MCF 10A (cell line): ENCODE measurements at regions not wholly inside any gene's neighbourhood (a gene's known extent, or its start where the extent isn't known, plus 50 kb on each side); places are given as distances from the start of the nearest gene placed in this dataset.

Source experiments
- BruUV-seq: library from RNA; stranded (reverse); fragments of 400-500 nt; replicated peaks from 2 replicates; lab custom pipeline; 2021; lab: Mats Ljungman, UMichigan
- CTCF ChIA-PET: fragments of 300-600 bp; sonication (Branson Sonifier 250); formaldehyde crosslinking; extraction: SDS; loops from one replicate; lab custom pipeline; 2021; ENCODE audit warnings: antibody characterized with exemption, inconsistent platforms; lab: Yijun Ruan, JAX
- POLR2A ChIA-PET: fragments of 300-600, 350-650 bp; sonication (Branson Sonifier 250); formaldehyde crosslinking; extraction: SDS; loops from one replicate; lab custom pipeline; 2020; ENCODE audit warnings: antibody characterized with exemption, inconsistent platforms; lab: Yijun Ruan, JAX
- DNase-seq: peaks from one replicate; pipeline ENCODE4 v3.0.0-alpha.2; 2018; ENCODE audit not compliant: unreplicated experiment
- H3K27ac Mint-ChIP-seq: one replicate; pipeline ENCODE4 v1.8.0; 2022; ENCODE audit warnings: mild to moderate bottlenecking, low read depth, mixed read lengths; ENCODE audit not compliant: unreplicated experiment
- H3K27me3 Mint-ChIP-seq: one replicate; pipeline ENCODE4 v1.8.0; 2022; ENCODE audit warnings: mixed read lengths; ENCODE audit not compliant: insufficient read depth, unreplicated experiment
- H3K36me3 Mint-ChIP-seq: one replicate; pipeline ENCODE4 v1.8.0; 2022; ENCODE audit warnings: mild to moderate bottlenecking, moderate library complexity, mixed read lengths; ENCODE audit not compliant: insufficient read depth, unreplicated experiment
- H3K4me1 Mint-ChIP-seq: one replicate; pipeline ENCODE4 v1.8.0; 2022; ENCODE audit warnings: mixed read lengths; ENCODE audit not compliant: insufficient read depth, unreplicated experiment
- H3K4me3 Mint-ChIP-seq: one replicate; pipeline ENCODE4 v1.8.0; 2022; ENCODE audit warnings: mild to moderate bottlenecking, moderate library complexity, mixed read lengths; ENCODE audit not compliant: unreplicated experiment
- H3K9me3 Mint-ChIP-seq: one replicate; pipeline ENCODE4 v1.8.0; 2022; ENCODE audit warnings: mixed read lengths; ENCODE audit not compliant: unreplicated experiment
- CTCF ChIP-seq: fragments of 200-600 bp; IDR thresholded peaks from one replicate; pipeline ENCODE4 v1.8.0; 2022; ENCODE audit warnings: antibody characterized with exemption, mild to moderate bottlenecking; ENCODE audit not compliant: unreplicated experiment
- intact Hi-C: fragments of 100-400 bp; cut with micrococcal nuclease; formaldehyde crosslinking; loops from 2 replicates; pipeline ENCODE4 v1.14.1; 2022

GRCh38 chrX:51408462-51408861 is 75.8 kb downstream of the NUDT10 start:
- no peak for DNase-seq
- Mint-ChIP-seq H3K36me3 (peaks cover 7% of the 10 kb centered on the region), H3K9me3 (peaks cover 4% of the 10 kb centered on the region), H3K27ac (no peak overlapping the region), H3K4me3 (no peak overlapping the region), H3K27me3 (peaks cover 38% of the 10 kb centered on the region), H3K4me1 (no peaks in the 10 kb centered on the region)
- TF ChIP-seq CTCF = no peak
- BruUV-seq = no TSS peak
- CTCF ChIA-PET = interaction anchor here (0.6 to 3.3 kb wide), 3 partner anchors 9 to 99 kb away, joined by 3 to 23 read pairs (median 3); no protein-coding TSS in a partner anchor
- POLR2A ChIA-PET = no interaction called here
- intact Hi-C loops = no loop called here

GRCh38 chrX:51407520-51408409 is 75.1 kb downstream of the NUDT10 start:
- DNase-seq = no peak
- TF ChIP-seq CTCF = no peak
- no TSS peak for BruUV-seq
- intact Hi-C loops = no loop called here
- CTCF ChIA-PET = interaction anchor here (0.7 to 3.3 kb wide), 2 partner anchors 10 to 13 kb away, joined by 3 to 23 read pairs; no protein-coding TSS in a partner anchor
- Mint-ChIP-seq H3K4me3 (no peak overlapping the region), H3K4me1 (no peaks in the 10 kb centered on the region), H3K27ac (no peak overlapping the region), H3K27me3 (peaks cover 40% of the 10 kb centered on the region), H3K9me3 (no peaks in the 10 kb centered on the region), H3K36me3 (peaks cover 7% of the 10 kb centered on the region)
- POLR2A ChIA-PET = no interaction called here

DNA sequence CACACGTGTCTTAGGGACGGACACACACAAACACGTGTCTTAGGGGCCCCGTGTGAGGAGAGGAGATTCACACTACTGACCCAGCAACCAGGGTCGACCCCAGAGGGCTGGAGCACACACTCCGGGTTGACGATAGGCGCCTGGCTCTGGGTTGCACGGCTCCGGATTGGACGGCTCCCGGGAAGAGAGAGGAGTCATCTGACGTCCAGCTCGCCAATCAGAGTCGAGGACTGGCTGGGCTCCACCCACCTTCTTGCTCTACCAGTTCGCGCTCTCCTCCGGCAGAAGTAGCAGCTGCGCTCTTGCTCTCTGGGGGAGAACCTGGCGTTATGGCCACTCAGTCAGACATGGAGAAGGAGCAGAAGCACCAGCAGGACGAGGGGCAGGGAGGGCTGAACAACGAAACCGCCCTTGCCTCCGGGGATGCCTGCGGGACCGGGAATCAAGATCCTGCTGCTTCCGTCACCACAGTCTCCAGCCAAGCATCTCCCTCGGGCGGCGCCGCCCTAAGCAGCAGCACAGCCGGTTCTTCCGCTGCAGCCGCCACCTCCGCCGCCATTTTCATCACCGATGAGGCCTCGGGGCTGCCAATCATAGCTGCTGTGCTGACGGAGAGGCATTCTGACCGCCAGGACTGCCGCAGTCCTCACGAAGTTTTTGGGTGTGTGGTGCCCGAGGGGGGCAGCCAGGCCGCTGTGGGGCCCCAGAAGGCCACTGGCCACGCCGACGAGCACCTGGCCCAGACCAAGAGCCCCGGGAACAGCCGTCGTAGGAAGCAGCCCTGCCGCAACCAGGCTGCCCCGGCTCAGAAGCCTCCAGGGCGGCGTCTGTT is 74.3 kb downstream of the NUDT10 start:
- H3K27ac Mint-ChIP-seq = no peak overlapping the region
- no peak overlapping the region for H3K4me3 Mint-ChIP-seq
- no peaks in the 10 kb centered on the region for H3K9me3 Mint-ChIP-seq
- peaks cover 40% of the 10 kb centered on the region for H3K27me3 Mint-ChIP-seq
- TF ChIP-seq CTCF = no peak
- intact Hi-C loops = no loop called here
- CTCF ChIA-PET = no interaction called here
- BruUV-seq = no TSS peak
- peaks cover 7% of the 10 kb centered on the region for H3K36me3 Mint-ChIP-seq
- POLR2A ChIA-PET = no interaction called here
- no peaks in the 10 kb centered on the region for H3K4me1 Mint-ChIP-seq
- no peak for DNase-seq

DNA sequence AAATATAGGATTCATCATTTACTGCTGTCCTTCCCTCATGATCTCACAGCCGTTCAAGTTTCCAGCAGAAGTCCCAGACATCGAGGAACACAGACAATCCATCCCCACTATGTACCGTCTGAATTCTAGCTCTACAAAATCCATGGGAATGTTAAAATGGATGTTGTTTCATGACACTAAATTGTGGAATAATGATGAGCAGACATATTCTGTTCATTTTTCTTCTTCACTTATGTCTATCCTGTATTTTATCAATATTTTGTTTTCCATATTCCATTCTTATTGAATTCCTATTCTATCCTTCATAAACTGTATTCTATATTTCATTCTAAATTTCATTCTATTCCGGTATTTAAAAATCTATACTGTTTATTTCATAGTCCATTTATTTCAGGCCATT is 71.8 kb downstream of the NUDT10 start:
- Mint-ChIP-seq H3K4me1 (no peaks in the 10 kb centered on the region), H3K27ac (no peak overlapping the region), H3K4me3 (no peak overlapping the region), H3K36me3 (peaks cover 7% of the 10 kb centered on the region), H3K27me3 (peaks cover 39% of the 10 kb centered on the region), H3K9me3 (no peaks in the 10 kb centered on the region)
- DNase-seq = no peak
- POLR2A ChIA-PET = interaction anchor here (0.6 kb wide), 1 partner anchor 404 kb away, joined by 3 read pairs; no protein-coding TSS in a partner anchor
- CTCF ChIA-PET = no interaction called here
- intact Hi-C loops = no loop called here
- BruUV-seq = no TSS peak
- no peak for TF ChIP-seq CTCF
